Bronchial epithelial cell (primary cell): ENCODE measurements at regions not wholly inside any gene's neighbourhood (a gene's known extent, or its start where the extent isn't known, plus 50 kb on each side); places are given as distances from the start of the nearest gene placed in this dataset.
"Not testable (repeated sequence)": the region's sequence is repeated elsewhere in the genome, so short reads cannot be mapped to it uniquely, and the experiment has no call there.

ENCODE experiments used
- DNase-seq: peaks from one replicate; pipeline ENCODE4 v3.0.0-alpha.2; 2010; ENCODE audit warnings: low read depth
- FAIRE-seq: peaks from 2 replicates; lab custom pipeline; 2011; peaks lifted over from hg19 to GRCh38; lab: Jason Lieb, UNC
- H3K27me3 ChIP-seq: 2 replicates; pipeline ENCODE4 v1.5.1; 2011; ENCODE audit warnings: low read length; ENCODE audit not compliant: control insufficient read depth, insufficient read depth
- H3K36me3 ChIP-seq: 2 replicates; pipeline ENCODE4 v1.5.1; 2011; ENCODE audit warnings: low read length; ENCODE audit not compliant: control insufficient read depth, insufficient read depth
- H3K4me3 ChIP-seq: 2 replicates; pipeline ENCODE4 v1.5.1; 2011; ENCODE audit warnings: mild to moderate bottlenecking, low read depth, low read length, control low read depth
- CTCF ChIP-seq: IDR thresholded peaks from 2 replicates; pipeline ENCODE4 v1.5.1; 2011; ENCODE audit warnings: mild to moderate bottlenecking, moderate library complexity, low read length, control low read depth, inconsistent platforms; ENCODE audit not compliant: insufficient read depth, severe bottlenecking

- no peaks in the 10 kb centered on the region for H3K36me3 ChIP-seq
- DNase-seq (no peak), FAIRE-seq (no peak)
- no peak overlapping the region for H3K4me3 ChIP-seq
- no peaks in the 10 kb centered on the region for H3K27me3 ChIP-seq
- no peak for TF ChIP-seq CTCF
Observed at GRCh38 chr13:87537951-87538350, 133.2 kb upstream of the SLITRK5 start.

- FAIRE-seq (no peak), DNase-seq (no peak)
- H3K27me3 ChIP-seq: no peaks in the 10 kb centered on the region
- no peaks in the 10 kb centered on the region for H3K36me3 ChIP-seq
- H3K4me3 ChIP-seq: no peak overlapping the region
- no peak for TF ChIP-seq CTCF
Observed at GRCh38 chr13:87538366-87539052, 132.7 kb upstream of the SLITRK5 start.

GRCh38 chr13:87553142-87553541, 118.0 kb upstream of the SLITRK5 start:
- DNase-seq (no peak), FAIRE-seq (no peak)
- Histone ChIP-seq H3K4me3 (no peak overlapping the region), H3K36me3 (no peaks in the 10 kb centered on the region), H3K27me3 (no peaks in the 10 kb centered on the region)
- TF ChIP-seq CTCF: no peak

GRCh38 chr13:87554045-87554444, 117.1 kb upstream of the SLITRK5 start:
- no peak for DNase-seq
- FAIRE-seq: no peak
- H3K27me3 ChIP-seq: no peaks in the 10 kb centered on the region
- no peak overlapping the region for H3K4me3 ChIP-seq
- no peaks in the 10 kb centered on the region for H3K36me3 ChIP-seq
- TF ChIP-seq CTCF: no peak

GRCh38 chr13:87557788-87558187, 113.4 kb upstream of the SLITRK5 start:
- no peak for FAIRE-seq

GRCh38 chr13:87561580-87561979, 109.6 kb upstream of the SLITRK5 start:
- DNase-seq, FAIRE-seq: not testable (repeated sequence)

More at GRCh38 chr13:87557788-87558187, 113.4 kb upstream of the SLITRK5 start:
- Histone ChIP-seq H3K36me3 (no peaks in the 10 kb centered on the region), H3K27me3 (no peaks in the 10 kb centered on the region), H3K4me3 (no peak overlapping the region)
- TF ChIP-seq CTCF: no peak
- no peak for DNase-seq

More at GRCh38 chr13:87561580-87561979, 109.6 kb upstream of the SLITRK5 start:
- not testable (repeated sequence) for H3K27me3 ChIP-seq, H3K4me3 ChIP-seq, H3K36me3 ChIP-seq
